ENCODE measurements at regions not wholly inside any gene's neighbourhood (a gene's known extent, or its start where the extent isn't known, plus 50 kb on each side); places are given as distances from the start of the nearest gene placed in this dataset.

- no peak for FAIRE-seq
Observed at GRCh38 chrX:10821293-10821692, 200.9 kb upstream of the MID1 start.

- no peak for FAIRE-seq
Observed at GRCh38 chrX:10828036-10828435, 207.7 kb upstream of the MID1 start.

- no peak for FAIRE-seq
Observed at GRCh38 chrX:10828640-10829039, 208.3 kb upstream of the MID1 start.

- FAIRE-seq = no peak
Observed at GRCh38 chrX:10831716-10832502, 211.5 kb upstream of the MID1 start.

DNA sequence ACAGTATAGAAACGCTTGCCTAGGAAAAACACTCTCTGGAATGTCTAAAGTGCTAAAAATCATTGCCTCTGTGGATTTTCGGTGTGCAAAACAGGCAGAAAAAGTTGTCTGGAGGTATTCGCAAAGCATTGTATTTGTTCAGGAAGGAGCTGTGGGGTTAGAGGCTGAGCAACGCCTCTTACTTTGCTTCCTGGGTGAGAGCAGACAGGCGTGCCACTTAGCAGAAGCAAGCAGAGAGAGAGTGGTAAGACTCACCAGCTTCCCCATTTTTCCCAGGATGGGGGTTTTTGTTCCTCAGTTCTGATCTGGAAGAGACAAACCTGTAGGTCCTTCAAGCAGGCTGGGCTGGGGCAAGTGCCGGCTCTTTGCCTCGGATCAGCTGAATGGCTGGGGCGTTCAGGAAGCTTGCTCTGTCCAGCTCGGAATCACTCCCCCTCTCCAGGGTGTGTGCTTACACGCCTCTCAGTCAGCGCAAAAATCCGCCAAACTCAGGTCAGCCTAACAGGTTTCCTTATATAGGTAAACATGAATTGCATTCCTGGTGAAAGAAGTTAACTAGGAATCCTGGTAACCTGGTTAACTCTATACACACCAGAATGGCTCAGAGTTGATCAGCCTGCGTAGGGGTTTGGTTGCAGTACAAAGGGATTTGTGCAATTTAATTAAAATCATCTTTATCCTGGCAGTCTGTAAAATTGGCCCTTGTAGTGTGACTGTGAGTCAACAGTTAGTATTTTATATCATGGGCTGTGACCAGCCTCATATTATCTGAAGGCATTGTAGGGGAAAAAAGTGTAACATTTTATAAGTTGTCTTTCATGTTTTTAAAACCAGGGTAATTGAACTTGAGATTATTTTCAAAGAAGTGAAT lies 213.1 kb upstream of the MID1 start:
- FAIRE-seq = no peak

- no peak for FAIRE-seq
Observed at GRCh38 chrX:10841579-10841978, 221.2 kb upstream of the MID1 start.

DNA sequence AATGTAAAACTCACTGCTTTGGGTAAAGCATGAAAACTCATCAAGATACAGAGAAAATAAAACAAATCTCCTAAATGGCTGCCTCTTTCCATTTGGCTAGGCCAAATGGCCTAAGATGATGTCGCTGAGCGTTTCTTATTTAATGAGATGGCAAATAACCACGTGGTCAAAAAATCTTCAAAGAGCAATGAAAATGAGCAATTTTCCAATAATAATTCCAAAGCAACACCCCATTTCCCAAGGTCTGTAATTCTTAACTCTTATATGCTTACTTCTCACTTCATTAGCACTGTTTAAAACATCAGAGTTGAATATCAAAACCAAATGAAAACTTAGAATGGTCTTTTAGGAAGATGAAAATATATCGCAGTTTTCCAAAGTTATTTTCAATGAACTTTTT lies 222.3 kb upstream of the MID1 start:
- no peak for FAIRE-seq

- FAIRE-seq = no peak
Observed at GRCh38 chrX:10847333-10847732, 226.9 kb upstream of the MID1 start.

DNA sequence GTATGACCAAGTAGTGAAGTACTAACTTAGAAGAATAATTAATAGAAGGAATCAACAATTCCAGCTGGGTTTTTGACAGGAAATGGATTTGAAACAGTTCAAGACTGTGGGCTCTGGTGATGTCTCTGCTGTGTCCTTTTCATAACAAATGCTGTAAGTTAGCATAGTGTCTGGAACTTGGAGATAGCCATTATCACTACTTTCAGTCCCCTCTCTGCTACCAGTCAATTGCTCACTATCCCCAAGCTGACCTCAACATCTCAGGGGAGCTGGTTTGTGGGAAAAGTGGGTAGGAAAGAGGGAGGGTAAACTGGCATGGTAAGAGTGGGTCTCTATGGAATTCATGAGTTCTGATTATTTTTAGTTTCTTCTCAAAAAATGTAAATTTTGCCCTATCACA lies 231.4 kb upstream of the MID1 start:
- no peak for FAIRE-seq

- FAIRE-seq = no peak
Observed at GRCh38 chrX:10854594-10854993, 234.2 kb upstream of the MID1 start.

DNA sequence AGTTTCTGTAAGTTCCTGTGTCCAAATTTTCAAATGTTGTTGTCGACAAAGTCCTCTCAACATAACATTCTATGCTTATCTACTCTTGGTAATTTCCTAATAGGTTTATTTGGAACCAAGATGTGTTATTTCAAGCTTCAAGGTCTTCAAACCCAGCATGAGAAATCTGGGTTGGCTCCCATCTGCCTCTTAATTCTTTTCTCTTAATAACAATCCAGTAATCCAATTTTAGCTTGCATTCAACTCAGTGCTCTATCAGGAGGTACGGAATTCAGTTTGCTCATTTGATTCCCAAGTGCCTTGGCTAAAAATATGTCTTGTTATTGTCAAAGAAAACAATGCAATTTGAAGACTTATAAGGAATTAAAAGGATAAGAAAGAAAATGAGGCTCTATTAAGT lies 235.5 kb upstream of the MID1 start:
- no peak for FAIRE-seq

DNA sequence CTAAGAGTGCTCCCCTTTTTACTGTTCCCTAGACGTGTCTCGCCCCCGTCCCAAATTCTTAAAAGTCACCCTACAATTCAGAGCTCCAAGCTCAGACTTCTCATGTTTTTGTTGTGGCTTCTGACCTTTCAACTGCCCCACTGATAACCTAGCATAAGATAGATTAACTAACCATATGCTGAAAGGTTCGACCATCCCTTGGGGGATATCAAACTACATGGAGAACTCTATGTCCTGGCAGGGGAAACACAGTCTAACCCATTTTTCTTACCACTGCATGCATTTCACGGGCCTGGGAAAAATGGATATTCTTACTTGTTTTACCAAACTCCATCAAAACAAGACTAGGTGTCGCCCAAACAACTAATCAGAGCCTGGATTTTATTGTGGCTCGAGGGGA lies 236.4 kb upstream of the MID1 start:
- FAIRE-seq = no peak

- no peak for FAIRE-seq
Observed at GRCh38 chrX:10859353-10859752, 239.0 kb upstream of the MID1 start.

DNA sequence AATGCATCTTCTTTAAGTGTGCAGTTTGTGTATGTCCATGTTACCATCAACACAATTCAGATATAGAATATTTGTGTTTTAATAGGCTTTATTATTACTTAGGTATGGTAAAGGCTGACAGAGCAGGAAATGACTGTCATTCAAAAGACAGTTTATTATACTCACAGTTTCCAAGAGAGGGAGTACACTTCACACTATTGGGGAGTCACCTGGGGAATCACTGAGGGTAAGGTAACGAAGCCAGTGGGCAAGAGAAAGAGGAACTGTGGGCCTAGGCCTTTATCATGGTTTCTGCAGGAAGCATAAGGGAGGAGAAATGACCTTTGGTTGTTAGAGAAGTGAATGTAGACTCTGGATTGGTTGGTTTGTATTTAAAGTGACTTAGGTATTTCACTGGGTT lies 235.1 kb upstream of the HCCS start:
- FAIRE-seq = no peak

DNA sequence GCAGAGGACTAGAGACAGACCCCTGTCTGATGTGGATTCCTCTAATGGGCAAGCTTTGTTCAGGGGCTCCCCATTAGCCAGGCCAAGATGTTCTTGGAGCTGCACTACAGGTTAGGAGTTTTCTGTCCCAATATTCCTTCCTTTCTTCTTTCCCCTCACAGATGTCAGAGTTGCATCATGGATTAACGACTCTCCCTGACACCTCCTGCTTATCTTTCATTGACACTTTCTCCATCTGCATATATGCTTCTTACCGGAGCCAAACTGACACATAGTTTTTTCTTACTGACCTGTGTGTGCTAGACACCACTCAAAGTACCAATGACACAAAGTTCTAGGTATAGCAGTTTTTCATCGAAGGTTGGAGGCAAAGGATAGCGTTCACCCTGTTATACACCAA lies 228.6 kb upstream of the HCCS start:
- no peak for FAIRE-seq

DNA sequence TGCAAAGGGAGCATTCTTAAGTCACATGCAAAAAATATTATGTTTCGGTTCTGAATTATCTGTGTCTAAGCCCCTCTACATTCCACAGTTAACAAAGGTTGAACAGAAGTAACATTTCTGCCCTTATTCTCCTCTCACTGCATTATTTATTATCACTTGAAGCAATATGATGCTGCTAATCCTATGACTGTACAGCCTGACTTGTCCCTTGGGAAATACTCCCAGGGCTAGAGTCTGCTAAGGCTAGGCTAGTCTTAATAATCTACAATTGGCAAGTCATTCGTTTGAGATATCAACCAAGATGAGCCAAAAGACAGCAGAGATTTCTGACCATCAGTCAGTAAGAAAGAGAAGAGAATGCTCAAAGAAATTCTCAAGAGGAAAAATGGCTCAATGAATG lies 226.9 kb upstream of the HCCS start:
- no peak for FAIRE-seq

GRCh38 chrX:10892621-10893225 lies 218.4 kb upstream of the HCCS start:
- no peak for FAIRE-seq

DNA sequence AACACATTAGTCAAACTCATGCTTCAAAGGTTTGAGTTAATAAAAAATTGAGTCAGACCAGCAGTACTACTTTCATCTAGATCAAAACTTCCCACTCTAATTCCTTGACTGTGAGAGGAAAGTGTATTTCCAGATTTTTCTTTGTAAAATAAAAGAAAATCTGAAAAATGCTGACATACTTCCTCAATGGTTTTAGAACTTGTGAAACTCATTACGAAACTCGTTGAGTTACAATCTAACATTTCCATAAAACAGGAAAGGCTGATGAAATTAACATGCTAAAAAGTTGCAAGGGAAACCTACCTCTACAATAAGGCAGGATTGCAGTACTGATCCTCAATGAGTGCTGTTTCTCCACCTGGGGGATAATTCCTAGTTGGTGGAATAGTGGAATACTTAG lies 217.8 kb upstream of the HCCS start:
- no peak for FAIRE-seq

DNA sequence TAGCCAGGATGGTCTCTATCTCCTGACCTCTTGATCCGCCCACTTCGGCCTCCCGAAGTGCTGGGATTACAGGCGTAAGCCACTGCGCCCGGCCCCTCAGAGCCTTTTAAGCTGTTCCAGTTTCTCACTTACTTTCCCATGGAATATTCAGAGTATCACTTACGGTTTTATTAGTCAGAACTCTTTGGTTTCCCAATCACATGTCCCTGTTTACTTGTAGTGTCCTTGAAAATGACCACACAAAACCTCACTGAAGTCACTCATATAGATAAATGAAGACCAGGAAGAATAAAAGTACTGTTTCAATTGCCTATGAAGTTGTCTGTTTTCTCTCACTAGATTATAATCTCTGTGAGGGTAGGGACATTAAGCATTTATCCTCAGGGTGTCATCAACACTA lies 217.2 kb upstream of the HCCS start:
- FAIRE-seq = no peak

GRCh38 chrX:10897768-10898167 lies 213.4 kb upstream of the HCCS start:
- FAIRE-seq = no peak

DNA sequence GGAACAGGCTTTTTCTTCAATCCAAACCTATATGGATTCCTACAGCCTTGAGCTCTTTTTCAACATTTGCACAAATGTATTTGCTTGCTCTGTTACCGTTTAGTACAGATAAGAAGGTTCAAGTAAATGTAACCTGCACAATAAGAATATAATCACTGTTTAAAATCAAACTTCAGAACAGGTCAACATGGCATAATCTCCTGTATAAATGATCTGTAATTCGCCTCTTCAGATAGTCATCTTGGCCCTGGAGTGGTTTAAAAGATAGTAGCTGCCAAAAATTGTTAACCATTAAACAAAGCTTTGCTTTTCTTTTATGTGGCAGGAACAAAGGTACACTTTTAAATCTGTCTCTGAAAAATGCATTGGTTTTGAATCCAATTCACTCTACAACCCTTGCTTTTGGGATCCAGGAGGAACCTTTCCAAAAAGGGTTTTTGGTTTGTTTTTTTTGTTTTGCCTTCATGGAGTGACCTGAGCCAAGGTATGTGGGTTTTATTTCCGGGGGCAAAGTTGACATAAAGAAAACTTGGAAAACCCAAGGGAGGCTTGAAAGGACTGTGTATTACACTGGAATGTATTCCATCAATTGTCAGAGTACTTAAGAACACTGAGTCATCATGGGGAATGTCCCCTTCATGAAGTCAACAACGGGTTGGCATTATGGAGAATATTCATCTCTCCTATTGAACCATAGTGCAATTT lies 210.4 kb upstream of the HCCS start:
- no peak for FAIRE-seq

- no peak for FAIRE-seq
Observed at GRCh38 chrX:10901290-10901633, 209.9 kb upstream of the HCCS start.

- FAIRE-seq = no peak
Observed at GRCh38 chrX:10902001-10902400, 209.1 kb upstream of the HCCS start.
